Astrocyte (in vitro differentiated cells and primary cell): ENCODE measurements at regions not wholly inside any gene's neighbourhood (a gene's known extent, or its start where the extent isn't known, plus 50 kb on each side); places are given as distances from the start of the nearest gene placed in this dataset.

Experiments used
- EZH2 ChIP-seq: IDR thresholded peaks from 2 replicates; pipeline ENCODE4 v1.6.1; 2012; ENCODE audit warnings: mild to moderate bottlenecking, low read length, inconsistent platforms; ENCODE audit not compliant: insufficient read depth
- TF ChIP-seq, protein P1 (sequence below): IDR thresholded peaks from 2 replicates; pipeline ENCODE4 v1.5.1; 2011; ENCODE audit warnings: low read depth, mild to moderate bottlenecking, inconsistent platforms, low read length, moderate library complexity; ENCODE audit not compliant: insufficient read depth

DNA sequence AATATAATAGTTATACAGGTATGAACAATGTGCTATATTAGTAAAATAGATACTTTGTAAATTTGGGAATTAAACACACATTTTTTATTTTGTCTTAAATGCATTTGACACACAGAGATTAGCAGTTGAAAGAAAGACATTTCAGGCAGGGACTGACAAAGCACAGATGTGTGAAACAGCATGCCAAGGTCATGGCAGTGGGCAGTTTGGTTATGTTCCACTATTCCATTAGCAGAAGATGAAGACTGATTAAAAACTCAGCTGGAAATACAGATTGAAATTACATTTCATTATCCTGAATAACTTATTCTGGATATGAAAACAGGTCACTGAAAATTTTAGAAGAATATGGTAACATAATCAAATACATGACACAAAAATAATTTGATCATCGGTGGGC is 669.8 kb upstream of the LRFN5 start:
- TF ChIP-seq, protein P1, sequence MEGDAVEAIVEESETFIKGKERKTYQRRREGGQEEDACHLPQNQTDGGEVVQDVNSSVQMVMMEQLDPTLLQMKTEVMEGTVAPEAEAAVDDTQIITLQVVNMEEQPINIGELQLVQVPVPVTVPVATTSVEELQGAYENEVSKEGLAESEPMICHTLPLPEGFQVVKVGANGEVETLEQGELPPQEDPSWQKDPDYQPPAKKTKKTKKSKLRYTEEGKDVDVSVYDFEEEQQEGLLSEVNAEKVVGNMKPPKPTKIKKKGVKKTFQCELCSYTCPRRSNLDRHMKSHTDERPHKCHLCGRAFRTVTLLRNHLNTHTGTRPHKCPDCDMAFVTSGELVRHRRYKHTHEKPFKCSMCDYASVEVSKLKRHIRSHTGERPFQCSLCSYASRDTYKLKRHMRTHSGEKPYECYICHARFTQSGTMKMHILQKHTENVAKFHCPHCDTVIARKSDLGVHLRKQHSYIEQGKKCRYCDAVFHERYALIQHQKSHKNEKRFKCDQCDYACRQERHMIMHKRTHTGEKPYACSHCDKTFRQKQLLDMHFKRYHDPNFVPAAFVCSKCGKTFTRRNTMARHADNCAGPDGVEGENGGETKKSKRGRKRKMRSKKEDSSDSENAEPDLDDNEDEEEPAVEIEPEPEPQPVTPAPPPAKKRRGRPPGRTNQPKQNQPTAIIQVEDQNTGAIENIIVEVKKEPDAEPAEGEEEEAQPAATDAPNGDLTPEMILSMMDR: no peak
- TF ChIP-seq EZH2: no peak
